Gastroesophageal sphincter (tissue), 4 donors: ENCODE measurements at regions not wholly inside any gene's neighbourhood (a gene's known extent, or its start where the extent isn't known, plus 50 kb on each side); places are given as distances from the start of the nearest gene placed in this dataset.

ENCODE experiments used
- ATAC-seq: fragments of 150-250 bp; one replicate; pipeline ENCODE4 v1.9.1; 2016; ENCODE audit warnings: mild to moderate bottlenecking, moderate library complexity
- H3K27ac ChIP-seq, 4 donors: fragments of 200-600 bp; sonication (generic) in 3 of 4; 1 replicate in 3 of 4; 2 replicates in 1 of 4; pipeline ENCODE4 v1.5.1; 2016 to 2019
- H3K27me3 ChIP-seq: fragments of 200-600 bp; sonication (generic); one replicate; pipeline ENCODE4 v1.5.1; 2019
- H3K36me3 ChIP-seq, 2 donors: fragments of 200-600 bp; sonication (generic); one replicate each; pipeline ENCODE4 v1.5.1; 2019; ENCODE audit warnings: control low read depth in 1 of 2
- H3K4me1 ChIP-seq, 3 donors: fragments of 200-600 bp; sonication (generic); 1 replicate in 2 of 3; 2 replicates in 1 of 3; pipeline ENCODE4 v1.5.1; 2016 to 2019; ENCODE audit warnings: control low read depth in 2 of 3
- H3K4me3 ChIP-seq, 2 donors: fragments of 200-600 bp; sonication (generic); one replicate each; pipeline ENCODE4 v1.5.1; 2019; ENCODE audit warnings: mild to moderate bottlenecking in 1 of 2, moderate library complexity in 1 of 2
- H3K9me3 ChIP-seq, 3 donors: fragments of 200-600 bp; sonication (generic); one replicate each; pipeline ENCODE4 v1.5.1; 2017 to 2019; ENCODE audit warnings: control low read depth in 2 of 3
- EP300 ChIP-seq: sonication (generic); formaldehyde crosslinking; IDR thresholded peaks from one replicate; pipeline ENCODE4 v1.6.1; 2017; ENCODE audit warnings: antibody characterized with exemption, mild to moderate bottlenecking
- POLR2A ChIP-seq, 2 donors: fragments of 450-650 bp; IDR thresholded peaks; one replicate each; pipeline ENCODE4 v1.6.1; 2017; ENCODE audit warnings: antibody characterized with exemption in 2 of 2, mild to moderate bottlenecking in 2 of 2, moderate library complexity in 1 of 2
- POLR2AphosphoS5 ChIP-seq: sonication (generic); formaldehyde crosslinking; IDR thresholded peaks from one replicate; pipeline ENCODE4 v1.6.1; 2017; ENCODE audit warnings: antibody characterized with exemption
- WGBS, 2 donors: methylation state at CpG; one replicate each; pipeline ENCODE4 v1.1.5; 2018; ENCODE audit warnings: low coverage in 1 of 2; 5-methylcytosine and 5-hydroxymethylcytosine counted together
- TF ChIP-seq, protein P1 (sequence below), 4 experiments: fragments of 200-600 bp in 2 of 4; fragments of 450-650 bp in 2 of 4; sonication (generic) in 1 of 4; IDR thresholded peaks; one replicate each; pipeline ENCODE4 v1.5.1; 2017 to 2019; ENCODE audit warnings: antibody characterized with exemption in 4 of 4, mild to moderate bottlenecking in 2 of 4, moderate library complexity in 2 of 4

- H3K27ac ChIP-seq = no peak overlapping the region
- ATAC-seq = no peak
- no peaks in the 10 kb centered on the region for H3K27me3 ChIP-seq
- no peaks in the 10 kb centered on the region for H3K4me1 ChIP-seq
- H3K36me3 ChIP-seq = no peaks in the 10 kb centered on the region
- 77% methylated on average over 4 of the region's 4 CpGs; no CpG with 5 or more reads in 1 of the 2 donors for WGBS, 2 donors
- TF ChIP-seq, protein P1, sequence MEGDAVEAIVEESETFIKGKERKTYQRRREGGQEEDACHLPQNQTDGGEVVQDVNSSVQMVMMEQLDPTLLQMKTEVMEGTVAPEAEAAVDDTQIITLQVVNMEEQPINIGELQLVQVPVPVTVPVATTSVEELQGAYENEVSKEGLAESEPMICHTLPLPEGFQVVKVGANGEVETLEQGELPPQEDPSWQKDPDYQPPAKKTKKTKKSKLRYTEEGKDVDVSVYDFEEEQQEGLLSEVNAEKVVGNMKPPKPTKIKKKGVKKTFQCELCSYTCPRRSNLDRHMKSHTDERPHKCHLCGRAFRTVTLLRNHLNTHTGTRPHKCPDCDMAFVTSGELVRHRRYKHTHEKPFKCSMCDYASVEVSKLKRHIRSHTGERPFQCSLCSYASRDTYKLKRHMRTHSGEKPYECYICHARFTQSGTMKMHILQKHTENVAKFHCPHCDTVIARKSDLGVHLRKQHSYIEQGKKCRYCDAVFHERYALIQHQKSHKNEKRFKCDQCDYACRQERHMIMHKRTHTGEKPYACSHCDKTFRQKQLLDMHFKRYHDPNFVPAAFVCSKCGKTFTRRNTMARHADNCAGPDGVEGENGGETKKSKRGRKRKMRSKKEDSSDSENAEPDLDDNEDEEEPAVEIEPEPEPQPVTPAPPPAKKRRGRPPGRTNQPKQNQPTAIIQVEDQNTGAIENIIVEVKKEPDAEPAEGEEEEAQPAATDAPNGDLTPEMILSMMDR (IDR thresholded peaks at IDR 0.05) = no peak
- TF ChIP-seq POLR2A (IDR thresholded peaks at IDR 0.05) (no peak), EP300 (no peak), POLR2AphosphoS5 (no peak)
- H3K9me3 ChIP-seq = no peaks in the 10 kb centered on the region
- H3K4me3 ChIP-seq = no peak overlapping the region
Measured at GRCh38 chr12:97246368-97246767, 216.2 kb upstream of the RMST start.

DNA sequence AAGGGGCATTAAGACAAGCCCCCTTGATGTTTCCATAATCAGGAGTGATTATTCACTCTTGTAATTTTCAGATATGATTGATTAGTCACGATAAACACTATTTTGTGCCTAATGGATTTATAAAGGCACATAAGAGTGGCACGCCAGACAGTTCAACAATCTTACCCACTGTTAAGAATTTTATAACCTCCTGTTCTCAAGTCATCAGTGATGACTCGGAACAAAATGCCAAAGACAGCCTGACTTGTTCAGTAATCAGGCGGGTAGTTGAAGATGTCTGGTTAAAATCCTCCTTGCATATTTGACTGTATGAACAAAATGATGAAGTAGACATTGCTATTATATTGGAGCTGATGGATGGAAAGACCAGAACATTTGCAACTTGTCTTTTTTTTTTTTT lies 212.1 kb upstream of the RMST start:
- no peak for ATAC-seq
- 82 to 92% methylated on average over 2 to 4 of the region's 4 CpGs for WGBS, 2 donors
- Histone ChIP-seq H3K4me3 (no peak overlapping the region), H3K36me3 (no peaks in the 10 kb centered on the region), H3K9me3 (no peaks in the 10 kb centered on the region), H3K27me3 (no peaks in the 10 kb centered on the region), H3K27ac (no peak overlapping the region), H3K4me1 (no peaks in the 10 kb centered on the region)
- TF ChIP-seq EP300 = no peak
- TF ChIP-seq, protein P1 (IDR thresholded peaks at IDR 0.05) = no peak

GRCh38 chr12:97257726-97258125 lies 204.9 kb upstream of the RMST start:
- no peak overlapping the region for H3K27ac ChIP-seq
- TF ChIP-seq POLR2A (IDR thresholded peaks at IDR 0.05) (no peak), EP300 (no peak), POLR2AphosphoS5 (no peak)
- TF ChIP-seq, protein P1 (IDR thresholded peaks at IDR 0.05) = no peak
- H3K4me3 ChIP-seq = no peak overlapping the region
- no peaks in the 10 kb centered on the region for H3K36me3 ChIP-seq
- 33 to 50% methylated on average over 2 to 3 of the region's 3 CpGs for WGBS, 2 donors
- no peaks in the 10 kb centered on the region for H3K27me3 ChIP-seq
- no peaks in the 10 kb centered on the region for H3K4me1 ChIP-seq
- no peaks in the 10 kb centered on the region for H3K9me3 ChIP-seq
- ATAC-seq = no peak

- H3K9me3 ChIP-seq = peaks cover 0 to 4% (median 0%) of the 10 kb centered on the region in 3 donors
- no peaks in the 10 kb centered on the region for H3K36me3 ChIP-seq
- no peak overlapping the region for H3K4me3 ChIP-seq
- H3K4me1 ChIP-seq = no peaks in the 10 kb centered on the region
- WGBS, 2 donors = 69% methylated on average over 2 of the region's 2 CpGs; no CpG with 5 or more reads in 1 of the 2 donors
- TF ChIP-seq POLR2AphosphoS5 = no peak
- no peak for TF ChIP-seq EP300
- TF ChIP-seq, protein P1 (IDR thresholded peaks at IDR 0.05) = no peak
- no peak for TF ChIP-seq POLR2A (IDR thresholded peaks at IDR 0.05)
- H3K27ac ChIP-seq = no peak overlapping the region
- ATAC-seq = no peak
- H3K27me3 ChIP-seq = no peaks in the 10 kb centered on the region
Measured at GRCh38 chr12:97259098-97259497, 203.5 kb upstream of the RMST start.

DNA sequence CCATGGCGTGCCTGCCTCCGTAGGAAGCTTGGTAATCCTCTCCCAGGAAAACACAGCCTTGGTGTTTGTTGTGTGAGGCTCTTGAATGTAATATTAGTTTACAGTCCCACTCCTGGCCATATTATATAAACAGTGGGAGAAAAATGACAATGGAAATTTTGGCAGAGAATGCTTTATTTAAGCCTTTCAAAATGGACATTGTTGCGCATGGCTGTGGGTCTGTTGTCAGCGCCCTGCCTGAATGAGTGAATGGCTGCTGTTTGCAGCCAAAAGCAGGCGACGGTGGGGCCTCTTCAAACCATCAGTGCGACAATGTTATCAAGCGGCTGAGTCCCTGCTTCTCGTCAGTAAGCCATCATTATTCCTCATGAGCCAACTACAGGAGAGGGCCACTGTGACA lies 201.8 kb upstream of the RMST start:
- Histone ChIP-seq H3K27me3 (no peaks in the 10 kb centered on the region), H3K4me1 (no peaks in the 10 kb centered on the region), H3K27ac (no peak overlapping the region), H3K36me3 (no peaks in the 10 kb centered on the region), H3K9me3 (peaks cover 0 to 4% (median 0%) of the 10 kb centered on the region in 3 donors), H3K4me3 (no peak overlapping the region)
- WGBS, 2 donors = 87 to 100% methylated on average over 4 to 5 of the region's 9 CpGs
- ATAC-seq = no peak
- TF ChIP-seq POLR2AphosphoS5 (no peak), EP300 (no peak), POLR2A (IDR thresholded peaks at IDR 0.05) (no peak)
- TF ChIP-seq, protein P1 (IDR thresholded peaks at IDR 0.05) = no peak
